HL-60 (cell line): ENCODE measurements at regions not wholly inside any gene's neighbourhood (a gene's known extent, or its start where the extent isn't known, plus 50 kb on each side); places are given as distances from the start of the nearest gene placed in this dataset.

ENCODE experiments used
- CTCF ChIP-seq: IDR thresholded peaks from one replicate; pipeline ENCODE4 v1.5.1; 2011; ENCODE audit warnings: low read length, control low read depth, inconsistent platforms; ENCODE audit not compliant: insufficient read depth
- GABPA ChIP-seq: IDR thresholded peaks from 2 replicates; pipeline ENCODE4 v1.6.1; 2012; ENCODE audit warnings: low read depth
- POLR2AphosphoS5 ChIP-seq: IDR thresholded peaks from 2 replicates; pipeline ENCODE4 v1.6.1; 2012; ENCODE audit warnings: low read depth
- REST ChIP-seq: IDR thresholded peaks from 2 replicates; pipeline ENCODE4 v1.6.1; 2012; ENCODE audit warnings: low read depth; ENCODE audit not compliant: insufficient replicate concordance

- TF ChIP-seq POLR2AphosphoS5 (no peak), CTCF (no peak), GABPA (no peak), REST (no peak)
Measured at GRCh38 chr3:127351321-127351720, 63.5 kb upstream of the PRR20G start.
